ENCODE measurements at regions not wholly inside any gene's neighbourhood (a gene's known extent, or its start where the extent isn't known, plus 50 kb on each side); places are given as distances from the start of the nearest gene placed in this dataset.
"Not testable (repeated sequence)": the region's sequence is repeated elsewhere in the genome, so short reads cannot be mapped to it uniquely, and the experiment has no call there.

DNA sequence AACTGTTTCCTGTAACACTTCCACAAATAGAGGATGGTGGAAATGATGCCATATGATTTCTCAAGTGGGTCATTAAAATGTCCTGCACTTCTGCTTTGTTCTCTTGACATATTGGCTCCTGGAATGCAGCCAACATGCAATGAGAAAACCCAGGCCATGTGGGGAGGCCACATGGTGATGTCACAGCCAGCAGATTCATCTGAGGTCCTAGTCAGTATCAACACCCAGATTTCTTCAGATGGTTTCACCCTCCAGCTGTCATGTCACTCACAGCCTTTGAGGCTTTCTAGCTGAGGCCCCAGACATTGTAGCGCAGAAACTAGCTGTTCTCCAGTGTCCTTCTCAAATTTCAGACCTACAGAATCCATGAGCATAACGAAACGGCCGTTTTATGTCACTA lies 102.3 kb upstream of the NUPR2 start:
- peaks cover 0 to 15% (median 8%) of the 10 kb centered on the region in 4 donors for H3K9me3 ChIP-seq
- no peak overlapping the region for H3K4me3 ChIP-seq
- WGBS: 70% methylated on average over 4 of the region's 4 CpGs
- H3K36me3 ChIP-seq: no peaks in the 10 kb centered on the region
- H3K27me3 ChIP-seq: peaks cover 0 to 17% (median 0%) of the 10 kb centered on the region in 4 donors
- H3K4me1 ChIP-seq: no peaks in the 10 kb centered on the region
- TF ChIP-seq, protein P1, sequence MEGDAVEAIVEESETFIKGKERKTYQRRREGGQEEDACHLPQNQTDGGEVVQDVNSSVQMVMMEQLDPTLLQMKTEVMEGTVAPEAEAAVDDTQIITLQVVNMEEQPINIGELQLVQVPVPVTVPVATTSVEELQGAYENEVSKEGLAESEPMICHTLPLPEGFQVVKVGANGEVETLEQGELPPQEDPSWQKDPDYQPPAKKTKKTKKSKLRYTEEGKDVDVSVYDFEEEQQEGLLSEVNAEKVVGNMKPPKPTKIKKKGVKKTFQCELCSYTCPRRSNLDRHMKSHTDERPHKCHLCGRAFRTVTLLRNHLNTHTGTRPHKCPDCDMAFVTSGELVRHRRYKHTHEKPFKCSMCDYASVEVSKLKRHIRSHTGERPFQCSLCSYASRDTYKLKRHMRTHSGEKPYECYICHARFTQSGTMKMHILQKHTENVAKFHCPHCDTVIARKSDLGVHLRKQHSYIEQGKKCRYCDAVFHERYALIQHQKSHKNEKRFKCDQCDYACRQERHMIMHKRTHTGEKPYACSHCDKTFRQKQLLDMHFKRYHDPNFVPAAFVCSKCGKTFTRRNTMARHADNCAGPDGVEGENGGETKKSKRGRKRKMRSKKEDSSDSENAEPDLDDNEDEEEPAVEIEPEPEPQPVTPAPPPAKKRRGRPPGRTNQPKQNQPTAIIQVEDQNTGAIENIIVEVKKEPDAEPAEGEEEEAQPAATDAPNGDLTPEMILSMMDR (IDR thresholded peaks at IDR 0.05): no peak
- no peak for TF ChIP-seq EP300 (IDR thresholded peaks at IDR 0.05)
- TF ChIP-seq POLR2A (IDR thresholded peaks at IDR 0.05; ENCODE audit: low read depth): no peak
- no peak for TF ChIP-seq POLR2AphosphoS5 (IDR thresholded peaks at IDR 0.05)
- no peak for DNase-seq (ENCODE audit: extremely low spot score)
- no peak overlapping the region for H3K27ac ChIP-seq (replicated peaks in 1 of 4)
- intact Hi-C loops (cut with DNase I): no loop called here

DNA sequence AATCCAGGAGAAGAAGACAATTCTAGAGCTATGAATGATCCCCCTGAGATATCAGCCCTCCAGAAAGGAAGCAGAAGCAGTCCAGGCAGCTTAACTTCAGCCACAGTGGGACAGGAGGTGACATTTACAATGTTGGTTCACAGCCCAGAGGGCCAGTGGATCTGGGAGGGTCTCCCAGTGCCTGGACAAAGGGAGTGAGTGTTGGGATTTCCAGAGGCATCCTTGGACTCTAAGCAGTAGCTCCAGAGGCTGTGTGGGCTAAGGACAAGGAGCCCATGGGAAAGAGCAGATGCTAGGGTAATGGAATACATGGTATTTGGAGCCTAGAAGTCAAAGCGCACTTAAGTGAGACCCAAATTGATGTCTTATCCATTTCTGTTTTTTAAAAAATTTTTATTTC lies 97.4 kb upstream of the NUPR2 start:
- H3K27ac ChIP-seq (replicated peaks in 1 of 4): no peak overlapping the region
- no peak for DNase-seq (ENCODE audit: extremely low spot score)
- H3K27me3 ChIP-seq: peaks cover 0 to 8% (median 0%) of the 10 kb centered on the region in 4 donors
- no peak overlapping the region for H3K4me3 ChIP-seq
- no peaks in the 10 kb centered on the region for H3K36me3 ChIP-seq
- H3K4me1 ChIP-seq: no peaks in the 10 kb centered on the region
- 83% methylated on average over 1 of the region's 1 CpG for WGBS
- TF ChIP-seq, protein P1 (IDR thresholded peaks at IDR 0.05): no peak
- no peak for TF ChIP-seq POLR2A (IDR thresholded peaks at IDR 0.05; ENCODE audit: low read depth)
- TF ChIP-seq POLR2AphosphoS5 (IDR thresholded peaks at IDR 0.05): no peak
- TF ChIP-seq EP300 (IDR thresholded peaks at IDR 0.05): no peak
- intact Hi-C loops (cut with DNase I): no loop called here
- peaks cover 0 to 15% (median 11%) of the 10 kb centered on the region in 4 donors for H3K9me3 ChIP-seq

DNA sequence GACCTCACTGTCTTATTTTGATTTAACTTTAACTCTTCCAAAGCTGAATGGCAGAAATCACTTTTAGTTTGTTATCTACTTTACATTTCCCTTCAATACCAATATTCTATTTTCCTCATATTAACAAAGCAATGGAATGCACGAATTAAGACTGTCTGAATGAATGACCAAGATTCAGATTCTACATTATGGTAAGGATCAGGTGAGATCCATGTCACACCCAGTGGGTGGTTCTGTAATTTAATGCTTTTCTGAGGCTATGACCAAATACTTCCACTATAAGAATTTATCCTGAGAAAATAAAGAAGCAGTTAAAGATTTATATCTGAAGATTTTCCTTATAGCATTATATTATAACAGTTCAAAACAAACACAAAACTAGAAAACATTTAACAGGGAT lies 90.2 kb upstream of the NUPR2 start:
- Histone ChIP-seq H3K9me3 (peaks cover 0 to 5% (median 0%) of the 10 kb centered on the region in 4 donors), H3K36me3 (no peaks in the 10 kb centered on the region), H3K27ac (replicated peaks in 1 of 4) (no peak overlapping the region), H3K4me1 (no peaks in the 10 kb centered on the region), H3K4me3 (no peak overlapping the region), H3K27me3 (no peaks in the 10 kb centered on the region)
- TF ChIP-seq, protein P1 (IDR thresholded peaks at IDR 0.05): no peak
- TF ChIP-seq EP300 (IDR thresholded peaks at IDR 0.05) (no peak), POLR2AphosphoS5 (IDR thresholded peaks at IDR 0.05) (no peak), POLR2A (IDR thresholded peaks at IDR 0.05; ENCODE audit: low read depth) (no peak)
- no peak for DNase-seq (ENCODE audit: extremely low spot score)
- WGBS: 44% methylated on average over 1 of the region's 1 CpG
- intact Hi-C loops (cut with DNase I): no loop called here

DNA sequence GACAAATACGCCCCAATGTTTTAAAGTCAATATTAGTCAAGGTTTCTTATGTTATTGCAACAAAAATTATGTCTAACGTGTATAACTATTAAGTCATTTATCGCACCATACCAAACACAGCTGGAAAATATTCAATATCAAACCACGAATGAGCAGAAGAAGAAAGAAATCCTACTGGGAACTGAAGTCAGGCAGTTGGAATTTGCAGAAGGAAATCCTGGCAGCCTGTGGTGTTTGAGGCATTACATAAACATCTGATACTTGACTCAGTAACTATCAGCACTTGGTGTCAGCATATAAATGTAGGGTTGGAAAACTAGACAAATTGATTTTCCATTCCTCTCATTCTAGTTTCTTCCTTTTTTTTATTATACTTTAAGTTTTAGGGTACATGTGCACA lies 83.4 kb upstream of the NUPR2 start:
- Histone ChIP-seq H3K27ac (replicated peaks in 1 of 4) (no peak overlapping the region), H3K4me1 (no peaks in the 10 kb centered on the region), H3K27me3 (no peaks in the 10 kb centered on the region), H3K4me3 (no peak overlapping the region), H3K36me3 (no peaks in the 10 kb centered on the region), H3K9me3 (peaks cover 0 to 5% (median 0%) of the 10 kb centered on the region in 4 donors)
- no peak for DNase-seq (ENCODE audit: extremely low spot score)
- no peak for TF ChIP-seq POLR2AphosphoS5 (IDR thresholded peaks at IDR 0.05)
- TF ChIP-seq POLR2A (IDR thresholded peaks at IDR 0.05; ENCODE audit: low read depth): no peak
- TF ChIP-seq, protein P1 (IDR thresholded peaks at IDR 0.05): no peak
- TF ChIP-seq EP300 (IDR thresholded peaks at IDR 0.05): no peak
- 66% methylated on average over 4 of the region's 4 CpGs for WGBS
- intact Hi-C loops (cut with DNase I): no loop called here

DNA sequence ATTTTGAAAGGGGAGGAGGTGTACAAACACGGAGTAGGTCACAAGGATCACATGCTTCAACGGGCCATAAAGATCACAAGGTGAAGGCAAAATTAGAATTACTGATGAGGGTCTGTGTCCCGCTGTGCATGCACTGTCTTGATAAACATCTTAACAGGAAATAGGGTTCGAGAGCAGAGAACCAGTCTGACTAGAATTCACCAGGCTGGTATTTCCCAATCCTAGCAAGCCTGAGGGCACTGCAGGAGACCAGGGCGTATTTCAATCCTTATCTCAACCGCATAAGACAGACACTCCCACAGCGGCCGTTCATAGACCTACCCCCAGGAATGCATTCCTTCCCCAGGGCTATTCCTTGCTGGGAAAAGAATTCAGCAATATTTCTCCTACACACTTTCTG lies 80.0 kb upstream of the NUPR2 start:
- H3K27ac ChIP-seq (replicated peaks in 1 of 4); H3K36me3 ChIP-seq; H3K4me1 ChIP-seq; intact Hi-C loops (cut with DNase I); DNase-seq (ENCODE audit: extremely low spot score); H3K27me3 ChIP-seq; H3K9me3 ChIP-seq; H3K4me3 ChIP-seq: not testable (repeated sequence)
- 78% methylated on average over 8 of the region's 8 CpGs for WGBS

All from esophagus muscularis mucosa (tissue), 4 donors.